ENCODE measurements at regions not wholly inside any gene's neighbourhood (a gene's known extent, or its start where the extent isn't known, plus 50 kb on each side); places are given as distances from the start of the nearest gene placed in this dataset.

- no peak overlapping the region for H3K4me3 ChIP-seq
- H3K27ac ChIP-seq, result no peak overlapping the region
- DNase-seq (ENCODE audit: low spot score) (no peak), ATAC-seq (ENCODE audit: insufficient number of reproducible peaks, low FRiP score, low read depth) (no peak)
- H3K4me1 ChIP-seq (ENCODE audit: control insufficient read depth in 1 of 2, low read depth in 2 of 2), result no peaks in the 10 kb centered on the region
- no peaks in the 10 kb centered on the region for H3K36me3 ChIP-seq
- no peaks in the 10 kb centered on the region for H3K27me3 ChIP-seq (replicated peaks; ENCODE audit: insufficient read depth)
- TF ChIP-seq, protein P1, sequence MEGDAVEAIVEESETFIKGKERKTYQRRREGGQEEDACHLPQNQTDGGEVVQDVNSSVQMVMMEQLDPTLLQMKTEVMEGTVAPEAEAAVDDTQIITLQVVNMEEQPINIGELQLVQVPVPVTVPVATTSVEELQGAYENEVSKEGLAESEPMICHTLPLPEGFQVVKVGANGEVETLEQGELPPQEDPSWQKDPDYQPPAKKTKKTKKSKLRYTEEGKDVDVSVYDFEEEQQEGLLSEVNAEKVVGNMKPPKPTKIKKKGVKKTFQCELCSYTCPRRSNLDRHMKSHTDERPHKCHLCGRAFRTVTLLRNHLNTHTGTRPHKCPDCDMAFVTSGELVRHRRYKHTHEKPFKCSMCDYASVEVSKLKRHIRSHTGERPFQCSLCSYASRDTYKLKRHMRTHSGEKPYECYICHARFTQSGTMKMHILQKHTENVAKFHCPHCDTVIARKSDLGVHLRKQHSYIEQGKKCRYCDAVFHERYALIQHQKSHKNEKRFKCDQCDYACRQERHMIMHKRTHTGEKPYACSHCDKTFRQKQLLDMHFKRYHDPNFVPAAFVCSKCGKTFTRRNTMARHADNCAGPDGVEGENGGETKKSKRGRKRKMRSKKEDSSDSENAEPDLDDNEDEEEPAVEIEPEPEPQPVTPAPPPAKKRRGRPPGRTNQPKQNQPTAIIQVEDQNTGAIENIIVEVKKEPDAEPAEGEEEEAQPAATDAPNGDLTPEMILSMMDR (IDR thresholded peaks at IDR 0.05), result no peak
- H3K9me3 ChIP-seq, result no peaks in the 10 kb centered on the region
These were observed 188.6 kb downstream of the HAPSTR1 start for GRCh38 chr16:9280069-9280466.

GRCh38 chr16:9286930-9287329 is 195.5 kb downstream of the HAPSTR1 start:
- DNase-seq (ENCODE audit: low spot score), result no peak
- Histone ChIP-seq H3K27me3 (replicated peaks; ENCODE audit: insufficient read depth) (no peaks in the 10 kb centered on the region), H3K4me3 (no peak overlapping the region), H3K9me3 (no peaks in the 10 kb centered on the region), H3K4me1 (ENCODE audit: control insufficient read depth in 1 of 2, low read depth in 2 of 2) (no peaks in the 10 kb centered on the region), H3K36me3 (no peaks in the 10 kb centered on the region), H3K27ac (no peak overlapping the region)
- no peak for ATAC-seq (ENCODE audit: insufficient number of reproducible peaks, low FRiP score, low read depth)
- TF ChIP-seq, protein P1 (IDR thresholded peaks at IDR 0.05), result no peak

DNA sequence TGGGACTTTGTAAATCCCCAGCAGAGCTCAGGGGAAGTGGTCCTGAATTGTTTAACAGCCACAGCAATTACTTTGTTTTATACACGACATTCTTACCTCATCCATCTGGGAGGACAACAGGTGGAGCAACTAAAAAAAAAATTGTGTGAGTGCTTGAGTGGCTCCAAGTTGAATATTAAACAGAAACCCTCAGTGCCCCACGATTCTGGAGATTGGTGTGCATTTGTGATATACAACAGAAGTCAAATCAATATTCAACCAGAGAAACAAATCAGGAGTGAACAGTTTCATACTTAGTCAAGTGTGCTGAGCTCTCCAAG is 204.8 kb downstream of the HAPSTR1 start:
- TF ChIP-seq, protein P1 (IDR thresholded peaks at IDR 0.05), result no peak
- Histone ChIP-seq H3K9me3 (no peaks in the 10 kb centered on the region), H3K36me3 (no peaks in the 10 kb centered on the region), H3K27ac (no peak overlapping the region), H3K4me1 (ENCODE audit: control insufficient read depth in 1 of 2, low read depth in 2 of 2) (no peaks in the 10 kb centered on the region), H3K4me3 (no peak overlapping the region), H3K27me3 (replicated peaks; ENCODE audit: insufficient read depth) (no peaks in the 10 kb centered on the region)
- DNase-seq (ENCODE audit: low spot score), result no peak
- ATAC-seq (ENCODE audit: insufficient number of reproducible peaks, low FRiP score, low read depth), result no peak

- no peak for DNase-seq (ENCODE audit: low spot score)
- no peak overlapping the region for H3K4me3 ChIP-seq
- H3K27me3 ChIP-seq (replicated peaks; ENCODE audit: insufficient read depth), result no peaks in the 10 kb centered on the region
- H3K4me1 ChIP-seq (ENCODE audit: control insufficient read depth in 1 of 2, low read depth in 2 of 2), result no peaks in the 10 kb centered on the region
- no peak overlapping the region for H3K27ac ChIP-seq
- ATAC-seq (ENCODE audit: insufficient number of reproducible peaks, low FRiP score, low read depth), result no peak
- no peaks in the 10 kb centered on the region for H3K36me3 ChIP-seq
- TF ChIP-seq, protein P1 (IDR thresholded peaks at IDR 0.05), result peak; percentile 83
- no peaks in the 10 kb centered on the region for H3K9me3 ChIP-seq
These were observed 206.1 kb downstream of the HAPSTR1 start for GRCh38 chr16:9297437-9298113.

DNA sequence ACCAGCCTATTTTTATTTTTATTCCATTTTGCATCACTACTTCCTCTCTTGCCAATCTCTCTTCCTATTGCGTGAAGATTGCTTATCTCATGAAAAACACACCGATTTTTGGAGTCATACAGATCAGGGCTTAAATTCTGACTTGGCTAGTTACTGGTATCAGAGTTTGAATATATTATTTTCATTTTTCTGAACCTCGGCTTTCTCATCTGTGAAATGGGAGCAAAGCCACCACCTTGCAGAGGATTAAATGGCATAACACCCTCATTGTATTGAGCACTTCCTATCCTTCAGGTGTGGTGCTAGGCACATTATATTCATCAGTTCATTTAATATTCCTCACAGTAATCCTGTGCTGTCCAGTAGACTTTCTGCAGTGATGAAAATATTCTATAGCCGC is 208.8 kb downstream of the HAPSTR1 start:
- Histone ChIP-seq H3K4me1 (ENCODE audit: control insufficient read depth in 1 of 2, low read depth in 2 of 2) (no peaks in the 10 kb centered on the region), H3K27me3 (replicated peaks; ENCODE audit: insufficient read depth) (no peaks in the 10 kb centered on the region), H3K36me3 (no peaks in the 10 kb centered on the region), H3K9me3 (no peaks in the 10 kb centered on the region), H3K4me3 (no peak overlapping the region), H3K27ac (no peak overlapping the region)
- TF ChIP-seq, protein P1 (IDR thresholded peaks at IDR 0.05), result no peak
- DNase-seq (ENCODE audit: low spot score) (no peak), ATAC-seq (ENCODE audit: insufficient number of reproducible peaks, low FRiP score, low read depth) (no peak)
